NCI-H774 (cell line): ENCODE measurements at regions not wholly inside any gene's neighbourhood (a gene's known extent, or its start where the extent isn't known, plus 50 kb on each side); places are given as distances from the start of the nearest gene placed in this dataset.
"Not testable (repeated sequence)": the region's sequence is repeated elsewhere in the genome, so short reads cannot be mapped to it uniquely, and the experiment has no call there.

Source experiments
- DNase-seq: peaks from one replicate; lab custom pipeline; 2025; lab: John Stamatoyannopoulos, UW

- DNase-seq, result no peak
These were observed 578.7 kb upstream of the NETO1 start for GRCh38 chr18:73446502-73446901.

- DNase-seq, result no peak
These were observed 563.8 kb upstream of the NETO1 start for GRCh38 chr18:73431620-73432019.

GRCh38 chr18:73421010-73421409 is 553.2 kb upstream of the NETO1 start:
- DNase-seq, result no peak

- DNase-seq, result no peak
These were observed 551.7 kb upstream of the NETO1 start for GRCh38 chr18:73419531-73419930.

GRCh38 chr18:73414598-73414997 is 546.8 kb upstream of the NETO1 start:
- DNase-seq, result no peak

- no peak for DNase-seq
These were observed 546.3 kb upstream of the NETO1 start for GRCh38 chr18:73414069-73414468.

GRCh38 chr18:73409242-73409641 is 541.5 kb upstream of the NETO1 start:
- DNase-seq, result no peak

GRCh38 chr18:73408469-73408868 is 540.7 kb upstream of the NETO1 start:
- DNase-seq, result no peak

GRCh38 chr18:73407506-73407905 is 539.7 kb upstream of the NETO1 start:
- DNase-seq, result no peak

GRCh38 chr18:73384246-73384645 is 516.5 kb upstream of the NETO1 start:
- DNase-seq, result no peak

- DNase-seq, result no peak
These were observed 513.9 kb upstream of the NETO1 start for GRCh38 chr18:73381699-73382036.

GRCh38 chr18:73381016-73381698 is 513.4 kb upstream of the NETO1 start:
- DNase-seq, result no peak

GRCh38 chr18:73366713-73367112 is 498.9 kb upstream of the NETO1 start:
- no peak for DNase-seq

- no peak for DNase-seq
These were observed 497.2 kb upstream of the NETO1 start for GRCh38 chr18:73365018-73365417.

GRCh38 chr18:73355121-73355520 is 487.3 kb upstream of the NETO1 start:
- DNase-seq, result no peak

GRCh38 chr18:73352546-73352945 is 484.8 kb upstream of the NETO1 start:
- DNase-seq, result no peak

GRCh38 chr18:73340135-73340977 is 472.6 kb upstream of the NETO1 start:
- no peak for DNase-seq

- no peak for DNase-seq
These were observed 463.5 kb upstream of the NETO1 start for GRCh38 chr18:73331212-73331772.

- DNase-seq, result not testable (repeated sequence)
These were observed 462.3 kb upstream of the NETO1 start for GRCh38 chr18:73330106-73330505.

GRCh38 chr18:73324187-73324831 is 456.5 kb upstream of the NETO1 start:
- DNase-seq, result not testable (repeated sequence)

- DNase-seq, result no peak
These were observed 451.1 kb upstream of the NETO1 start for GRCh38 chr18:73318739-73319479.

GRCh38 chr18:73316513-73316912 is 448.7 kb upstream of the NETO1 start:
- DNase-seq, result no peak
